Limb (tissue), 2 donors: ENCODE measurements at regions not wholly inside any gene's neighbourhood (a gene's known extent, or its start where the extent isn't known, plus 50 kb on each side); places are given as distances from the start of the nearest gene placed in this dataset.
A peak's percentile ranks its signal among the peaks of the same experiment; 100 is the strongest.

Experiments
- DNase-seq, 2 donors: peaks; one replicate each; pipeline ENCODE4 v3.0.0-alpha.2; 2016; ENCODE audit errors: extremely low spot score in 2 of 2

DNA sequence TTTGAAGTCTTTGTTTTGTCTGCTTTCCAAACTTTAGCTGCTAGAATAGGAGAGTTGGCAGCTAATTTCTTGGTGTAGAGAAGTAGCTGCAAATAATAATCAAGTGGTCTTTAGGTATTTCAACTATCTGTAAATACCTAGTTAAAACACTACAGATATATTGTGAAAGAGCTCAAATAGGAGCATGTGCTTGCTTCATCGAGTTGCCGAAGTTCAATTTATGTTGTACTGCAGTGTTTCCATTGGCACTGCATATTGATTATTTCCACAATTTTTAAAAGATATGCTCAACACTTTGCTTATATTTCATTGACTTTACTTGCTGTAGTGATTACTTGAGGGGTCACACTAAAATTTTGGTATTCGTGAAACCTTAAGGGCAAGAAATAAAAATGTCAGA lies 131.6 kb upstream of the BMP4 start:
- DNase-seq = no peak

DNA sequence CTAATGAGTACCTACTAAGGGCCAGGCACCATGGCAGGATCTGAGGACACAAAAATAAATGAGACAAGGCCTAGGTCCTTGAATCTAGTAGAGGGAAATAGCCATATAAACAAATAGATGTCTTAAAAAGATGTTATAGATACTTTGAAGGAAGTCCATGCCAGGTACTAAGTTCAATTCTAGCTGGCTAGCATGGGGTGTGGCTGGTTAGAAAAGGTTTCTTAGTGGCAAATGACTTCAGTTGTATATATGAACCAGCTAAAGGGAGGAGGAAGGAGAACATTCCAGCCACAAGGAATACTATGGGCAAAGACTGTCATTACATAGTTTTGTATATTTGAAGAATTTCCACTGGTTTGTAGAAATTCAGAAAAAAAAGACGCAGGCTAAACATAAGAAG lies 133.6 kb upstream of the BMP4 start:
- no peak for DNase-seq

DNA sequence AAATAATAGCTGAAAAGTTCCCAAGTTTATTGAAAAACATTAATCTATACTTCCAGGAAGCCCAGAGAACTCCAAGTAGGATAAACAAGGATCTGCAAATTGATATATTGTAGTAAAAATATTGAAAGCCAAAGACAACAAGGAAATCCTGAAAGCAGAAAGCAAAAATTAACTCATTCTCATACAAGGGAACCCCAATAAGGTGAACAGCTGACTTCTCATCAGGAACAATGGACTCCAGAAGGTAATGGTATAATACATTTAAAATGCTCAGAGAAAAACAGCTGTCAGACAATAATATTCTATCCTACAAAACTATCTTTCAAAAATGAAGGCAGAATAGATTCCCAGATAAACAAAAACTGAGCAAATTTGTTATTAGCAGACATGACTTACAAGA lies 138.1 kb upstream of the BMP4 start:
- DNase-seq = no peak

DNA sequence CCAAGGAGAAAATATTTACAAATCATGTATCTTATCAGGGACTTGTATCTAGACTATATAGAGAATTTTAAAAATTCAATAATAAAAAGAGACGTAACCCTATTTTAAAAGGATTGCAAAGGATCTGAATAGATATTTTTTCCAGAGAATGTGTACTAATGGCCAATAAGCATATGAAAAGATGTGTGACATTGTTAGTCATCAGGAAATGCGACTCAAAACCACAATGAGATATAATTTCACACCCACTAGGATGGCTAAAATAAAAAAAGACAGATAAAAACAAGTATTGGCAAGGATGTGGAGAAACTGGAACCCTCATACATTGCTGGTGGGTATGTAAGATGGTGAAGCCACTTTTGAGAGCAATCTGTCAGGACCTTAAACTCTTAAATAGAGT lies 141.9 kb upstream of the BMP4 start:
- no peak for DNase-seq

DNA sequence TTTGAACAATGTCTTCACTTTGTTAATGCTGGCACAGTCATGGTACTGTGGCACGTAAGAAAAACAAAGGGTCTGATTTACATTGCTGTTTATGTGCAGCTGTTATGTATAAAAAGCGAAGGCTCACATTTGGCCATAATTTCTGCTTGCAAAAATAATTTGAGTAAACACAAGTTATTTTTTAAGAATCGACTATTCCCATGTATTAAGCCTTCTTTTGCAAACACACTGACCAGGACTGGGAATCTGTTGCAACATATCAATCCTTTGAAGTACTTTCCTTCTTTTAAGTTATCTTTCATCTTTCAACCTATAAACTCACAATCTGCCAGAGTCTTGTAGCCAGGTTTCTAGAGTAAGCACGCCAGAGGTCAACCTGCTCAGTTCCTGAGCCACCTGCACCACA lies 145.4 kb upstream of the BMP4 start:
- no peak for DNase-seq

DNA sequence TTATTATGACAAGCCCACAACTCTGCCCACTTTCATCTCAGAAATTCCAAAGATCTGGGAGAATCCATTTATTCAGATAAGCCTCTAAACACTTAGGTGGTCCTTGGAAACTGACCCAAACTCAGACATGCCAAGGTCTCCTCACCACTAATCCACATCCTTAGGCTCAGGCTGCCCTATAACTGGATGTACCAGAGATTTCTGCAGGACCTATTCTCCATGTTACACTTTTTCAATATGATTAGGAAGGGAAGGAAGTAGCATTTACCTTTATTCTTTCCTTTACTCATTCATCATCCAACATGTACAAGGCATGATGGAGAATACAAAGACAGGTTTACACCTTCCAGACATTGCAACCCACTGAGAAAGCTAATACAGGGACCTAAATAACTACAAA lies 145.9 kb upstream of the BMP4 start:
- no peak for DNase-seq

DNA sequence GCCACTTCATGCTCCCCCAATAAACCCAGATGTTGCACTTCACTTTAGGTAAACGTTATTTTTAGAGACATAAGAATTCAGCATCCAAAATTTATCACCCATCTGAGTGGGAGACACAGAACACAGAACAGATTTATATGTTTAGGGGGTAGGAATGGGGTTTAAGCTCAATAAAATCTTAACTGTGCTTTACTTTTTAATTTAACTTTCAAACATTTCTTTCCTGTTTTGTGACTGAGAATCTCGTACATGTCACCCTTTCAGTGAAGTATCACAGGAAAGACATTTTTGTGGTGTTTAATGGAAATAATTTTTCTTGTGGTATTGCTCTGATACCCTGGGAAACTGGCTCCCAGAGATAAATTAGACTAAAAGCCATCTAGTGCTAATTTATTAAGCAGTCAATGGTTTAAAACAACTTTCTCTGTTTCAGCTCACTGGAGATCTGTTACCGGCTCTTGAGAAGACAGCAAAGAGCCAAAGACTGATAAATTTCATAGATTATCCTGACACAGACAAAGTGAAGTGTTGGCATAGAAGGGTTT lies 148.0 kb upstream of the BMP4 start:
- no peak for DNase-seq

DNA sequence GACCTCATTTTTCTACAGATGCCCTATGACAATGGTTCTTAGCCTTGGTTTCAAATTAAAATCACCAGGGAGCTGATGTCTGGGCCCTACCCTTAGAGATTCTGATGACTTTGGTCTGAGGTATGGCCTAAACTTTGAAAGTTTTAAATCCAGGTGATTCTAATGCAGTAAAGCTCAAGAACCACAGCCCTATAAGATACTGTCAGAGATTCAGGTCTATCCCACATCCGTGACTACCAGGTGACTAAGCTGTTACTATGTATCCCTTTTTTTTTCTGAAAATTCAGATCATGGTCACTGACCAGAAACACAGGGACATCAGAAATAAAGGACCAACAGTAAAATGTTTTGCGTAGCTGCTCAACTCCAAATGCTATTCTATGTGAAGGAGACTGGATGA lies 148.8 kb upstream of the BMP4 start:
- no peak for DNase-seq

DNA sequence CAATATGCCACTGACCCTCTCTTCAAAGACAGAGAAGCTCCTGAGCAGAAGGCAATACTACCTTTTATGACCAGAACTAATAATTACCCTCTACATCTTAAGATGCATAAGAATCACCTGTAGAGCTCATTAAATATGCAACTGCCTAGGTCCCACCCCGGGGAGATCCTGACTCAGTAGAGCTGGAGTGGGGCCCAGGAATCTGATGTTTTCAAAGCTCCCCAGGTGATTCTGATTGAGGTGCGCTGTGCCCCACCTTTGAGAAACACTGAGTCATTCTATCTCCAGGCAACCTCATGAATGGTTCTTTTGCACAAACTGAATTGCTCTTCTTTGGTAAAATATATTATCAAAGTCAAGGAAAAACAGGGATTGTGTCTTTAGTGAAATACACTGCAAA lies 149.3 kb upstream of the BMP4 start:
- DNase-seq = no peak

DNA sequence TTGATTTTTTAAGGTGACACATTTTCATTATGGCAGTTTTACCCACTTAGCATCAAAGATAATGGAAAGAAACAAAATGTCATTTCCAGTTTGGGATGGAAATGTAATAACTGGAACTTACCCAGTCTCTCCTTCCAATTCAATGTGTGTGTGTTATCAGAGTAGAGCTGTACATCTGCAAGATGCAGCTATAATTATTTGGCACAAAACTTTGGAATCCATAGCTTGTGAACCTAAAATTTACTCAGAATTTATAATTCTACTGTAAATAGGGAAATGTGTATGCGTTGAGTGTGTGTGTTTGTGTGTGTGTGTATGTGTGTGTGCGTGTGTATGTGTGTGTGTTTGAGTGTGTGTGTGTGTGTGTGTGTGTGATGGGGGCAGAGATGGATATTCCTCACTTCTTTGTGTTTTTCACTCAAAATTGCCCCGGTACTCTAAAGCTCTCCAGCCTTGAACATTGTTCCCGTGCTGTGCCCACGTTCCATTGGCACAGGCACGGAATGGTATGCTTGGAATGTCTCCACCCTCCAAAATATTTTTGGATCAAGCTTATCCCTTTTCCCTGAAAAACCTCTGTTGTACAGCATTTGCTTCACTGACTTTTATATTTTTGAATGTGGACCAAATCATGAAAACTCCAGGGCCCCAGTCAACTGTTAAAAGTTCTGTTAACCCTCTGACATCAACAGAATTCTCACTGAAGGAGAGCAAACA lies 150.2 kb upstream of the BMP4 start:
- DNase-seq = peak in 1 of 2 donors; percentile 37

DNA sequence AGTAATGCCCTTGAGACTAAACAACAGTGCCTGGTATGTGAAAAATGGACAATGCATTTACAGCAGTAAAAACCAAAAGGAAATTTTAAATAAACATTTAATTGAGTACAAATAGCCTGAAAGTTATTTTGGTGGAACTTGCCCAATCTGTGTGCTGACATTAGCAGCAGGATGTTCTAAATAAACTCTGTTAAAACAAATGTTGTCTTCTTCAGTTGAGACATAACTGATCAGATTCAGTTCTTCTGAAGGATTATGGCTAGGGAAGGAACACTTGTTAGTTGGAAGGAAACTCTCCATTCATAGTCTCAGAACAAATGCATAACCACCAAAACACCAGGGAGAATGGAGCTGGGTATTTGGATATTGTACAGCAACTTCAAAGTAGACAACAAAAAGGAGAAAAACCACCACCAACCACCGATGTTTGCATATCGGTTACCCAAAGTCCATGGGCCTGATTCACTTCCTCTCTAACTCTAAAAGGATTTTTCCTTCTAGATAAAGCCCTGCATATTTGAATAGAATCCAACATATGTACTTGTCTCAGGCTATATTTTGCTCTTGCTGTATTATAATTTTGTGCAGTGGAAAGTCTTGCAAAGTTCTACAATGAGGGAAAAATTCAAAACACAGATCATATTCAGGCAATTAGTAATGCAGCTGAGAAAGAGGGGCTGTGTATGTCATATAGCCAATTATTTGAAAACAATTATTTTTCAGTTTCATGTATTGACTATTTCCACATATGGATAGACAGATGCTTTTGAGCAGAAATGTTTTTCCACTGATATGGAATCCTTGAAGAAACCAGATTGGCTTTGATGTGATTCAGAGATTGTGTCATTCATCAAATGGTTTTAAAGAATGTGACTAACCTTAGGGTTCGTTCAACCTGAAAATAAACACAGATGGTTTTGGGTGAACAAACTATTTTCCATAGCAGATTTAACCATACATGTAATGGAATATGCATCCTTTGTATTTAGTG lies 152.2 kb upstream of the BMP4 start:
- DNase-seq = no peak

DNA sequence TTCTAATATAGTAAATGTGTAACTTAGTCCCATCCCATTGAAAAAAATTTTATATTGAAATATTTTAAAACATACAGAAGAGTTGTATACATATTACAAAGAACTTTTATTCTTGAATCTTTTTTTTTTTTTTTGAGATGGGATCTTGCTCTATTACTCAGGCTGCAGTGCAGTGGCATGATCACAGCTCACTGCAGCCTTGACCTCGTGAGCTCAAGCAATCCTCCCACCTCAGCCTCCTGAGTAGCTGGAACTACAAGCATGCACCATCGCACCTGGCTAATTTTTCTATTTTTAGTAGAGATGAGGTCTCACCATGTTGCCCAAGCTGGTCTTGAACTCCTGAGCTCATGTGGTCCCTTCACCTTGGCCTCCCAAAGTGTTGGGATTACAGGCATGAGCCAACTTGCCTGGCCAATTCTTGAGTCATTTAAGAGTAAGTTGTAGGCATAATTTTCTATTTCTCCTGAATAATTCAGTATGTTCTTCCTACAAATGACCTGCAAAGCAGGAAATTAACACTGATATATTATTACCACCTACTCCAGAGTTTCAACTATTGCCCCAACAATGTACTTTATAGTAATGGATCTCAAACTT lies 153.0 kb upstream of the BMP4 start:
- DNase-seq = no peak

DNA sequence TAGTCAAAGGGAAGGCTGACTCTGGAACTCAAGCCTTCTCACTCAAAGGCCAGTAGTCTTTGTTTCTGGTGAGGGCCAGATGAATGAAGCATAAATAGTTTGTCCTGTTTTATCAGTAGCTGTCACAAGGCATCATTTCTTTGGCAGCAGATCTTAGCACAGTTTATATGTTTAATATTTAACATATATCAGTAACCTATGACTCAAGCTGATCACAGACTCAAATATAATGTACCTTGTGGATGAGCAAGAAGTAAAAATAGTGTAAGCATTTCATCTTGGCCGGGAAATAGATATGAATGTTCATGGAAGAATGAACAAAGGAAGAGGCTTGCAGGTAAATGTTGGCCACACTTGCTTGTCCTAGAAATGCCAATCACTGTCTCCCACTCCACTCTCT lies 158.3 kb upstream of the BMP4 start:
- DNase-seq = no peak

DNA sequence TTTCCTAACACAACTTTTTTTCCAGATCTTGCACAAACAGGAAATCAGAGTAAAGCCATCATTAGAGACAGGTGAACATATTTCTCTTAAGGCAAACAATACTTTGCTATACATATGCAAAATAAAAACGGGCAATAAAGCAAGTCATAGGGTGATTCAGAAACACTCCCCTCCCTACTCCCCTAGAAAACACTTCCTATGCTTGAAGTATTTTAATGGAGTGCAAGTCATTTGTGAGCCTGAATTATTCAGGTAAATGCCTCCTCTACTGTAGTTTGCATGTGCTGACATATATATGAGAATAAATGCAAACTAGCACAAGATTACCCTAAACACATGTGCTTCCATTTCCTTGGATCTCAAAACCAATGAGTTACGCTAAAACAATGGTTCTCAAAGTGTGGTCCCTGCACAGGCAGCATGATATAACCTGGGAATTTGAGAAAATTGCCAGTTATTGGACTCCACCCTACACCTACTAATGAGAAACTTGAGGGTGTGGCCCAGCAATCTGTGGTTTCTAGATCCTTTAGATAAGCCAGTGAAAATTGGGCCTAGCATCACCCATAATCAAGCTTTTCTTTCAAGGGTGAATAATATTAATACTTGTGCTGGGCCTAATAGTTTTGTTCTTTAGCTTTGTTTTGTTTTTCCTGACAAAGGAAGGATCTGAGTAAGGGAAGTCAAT lies 159.7 kb upstream of the BMP4 start:
- no peak for DNase-seq

DNA sequence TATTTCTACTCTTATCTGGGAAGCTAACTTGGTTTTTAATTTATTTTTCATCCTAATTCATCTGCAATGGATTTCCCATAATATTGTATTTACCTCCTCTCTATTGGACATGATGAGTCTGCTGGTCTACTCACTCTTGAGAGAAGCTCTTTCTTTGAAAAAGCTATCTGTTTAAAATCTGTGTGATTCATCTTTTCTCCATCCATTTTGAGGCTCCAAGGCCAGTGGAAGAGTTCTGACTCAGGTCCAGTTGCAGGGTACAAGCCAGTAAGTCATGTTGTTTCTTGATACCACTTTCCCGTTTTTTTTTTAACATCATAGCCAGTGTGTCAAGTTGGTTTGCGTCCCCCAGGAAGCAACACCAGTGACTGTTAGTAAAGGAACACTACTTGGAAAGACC lies 160.3 kb upstream of the BMP4 start:
- DNase-seq = no peak

DNA sequence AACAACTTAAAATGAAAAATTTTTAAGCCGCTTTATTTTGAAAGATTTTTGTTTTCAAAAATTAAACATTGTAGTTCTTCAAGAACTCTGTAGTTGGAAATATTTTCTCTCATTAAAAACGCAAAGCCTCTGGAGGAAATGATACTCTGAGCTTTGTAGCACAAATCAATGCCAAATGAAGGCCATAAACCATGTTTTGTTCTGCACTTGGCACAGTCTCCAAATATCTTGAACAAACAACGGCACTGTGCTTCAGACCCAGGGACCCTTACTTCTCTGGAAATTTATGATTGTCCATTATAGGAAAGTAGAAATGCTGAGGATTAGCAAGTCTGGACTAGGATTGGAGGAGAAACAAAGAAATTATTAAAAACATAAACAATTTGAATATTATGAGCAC lies 160.8 kb upstream of the BMP4 start:
- no peak for DNase-seq

DNA sequence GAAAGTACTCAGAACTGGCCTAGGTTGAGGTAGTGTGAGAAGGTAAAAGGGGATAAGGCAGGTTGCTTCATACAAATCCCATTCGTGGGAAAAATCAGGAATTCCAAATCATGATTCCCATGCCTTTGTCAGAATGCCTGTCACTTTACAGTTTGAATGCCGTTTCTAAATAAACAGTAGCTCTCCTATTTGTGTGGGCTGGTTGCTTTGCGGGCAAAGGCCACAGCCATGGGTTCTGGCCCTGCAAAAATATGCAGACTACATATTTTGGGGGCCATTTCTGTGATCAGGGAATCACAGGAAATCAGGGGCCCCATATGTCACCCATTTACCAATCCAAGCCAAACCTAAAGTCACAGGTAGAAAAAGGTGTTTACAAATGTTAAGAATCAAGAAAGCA lies 161.3 kb upstream of the BMP4 start:
- no peak for DNase-seq

DNA sequence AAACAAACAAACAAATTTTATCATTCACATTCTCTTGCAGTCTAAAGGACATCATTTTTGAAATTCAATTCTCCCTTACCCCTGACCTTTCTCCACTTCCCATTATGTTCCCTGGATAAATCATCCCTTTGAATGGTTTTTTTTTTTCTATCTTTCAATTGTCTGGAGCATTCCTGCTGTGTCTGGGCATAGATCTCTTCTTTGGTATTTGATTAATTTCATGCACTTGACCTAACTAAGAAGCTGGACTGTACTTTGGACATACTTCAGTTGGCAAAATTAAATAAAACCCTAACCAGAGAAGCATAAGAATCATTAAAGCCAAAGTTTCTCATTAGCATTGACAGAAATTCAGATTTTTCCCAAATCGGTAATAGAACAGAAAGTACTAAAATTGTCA lies 163.6 kb upstream of the BMP4 start:
- no peak for DNase-seq

DNA sequence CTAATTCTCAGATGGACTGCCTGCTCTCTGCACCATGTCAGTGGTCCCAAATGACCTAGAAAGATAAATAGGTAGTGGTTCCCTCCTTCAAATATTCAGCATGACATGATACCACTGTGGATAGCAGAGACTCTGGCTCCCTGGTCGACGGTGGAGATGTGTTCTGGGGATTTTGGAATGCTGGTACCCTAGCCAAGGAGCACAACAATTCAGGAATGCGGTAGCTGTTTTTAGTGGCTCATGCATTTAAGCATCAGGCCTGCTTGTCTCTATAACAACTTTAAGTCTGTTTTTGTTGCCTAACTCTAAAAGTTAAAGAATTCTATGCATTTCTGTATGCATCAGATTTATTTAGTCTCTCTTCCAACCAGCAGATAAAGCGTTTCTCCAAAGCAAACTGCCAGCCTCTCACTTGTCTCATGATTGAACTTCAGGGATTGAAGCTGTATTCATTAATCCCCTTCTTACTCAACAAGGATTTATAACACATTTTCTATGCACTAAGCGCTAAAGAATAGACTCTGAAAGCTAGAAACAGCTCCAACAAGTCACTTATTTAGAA lies 164.9 kb upstream of the BMP4 start:
- no peak for DNase-seq

DNA sequence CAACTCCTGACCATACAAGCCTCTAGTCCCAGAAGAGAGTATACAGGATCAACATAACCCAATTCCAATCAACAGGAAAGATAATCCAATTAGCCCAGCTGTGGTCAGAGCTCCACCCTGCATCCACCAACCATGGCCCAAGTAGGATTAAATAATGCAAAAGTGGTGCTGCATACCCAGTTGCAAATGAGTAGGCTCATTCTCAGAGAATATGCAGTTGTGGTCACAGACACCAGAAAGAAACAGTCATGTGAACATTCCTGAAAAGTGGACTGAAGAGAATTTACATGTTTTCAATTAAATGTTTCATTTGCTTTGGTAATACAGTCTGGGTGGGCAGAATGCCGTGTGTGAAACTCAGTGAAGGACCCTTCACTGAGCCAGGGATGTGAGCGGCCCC lies 167.2 kb upstream of the BMP4 start:
- DNase-seq = no peak

DNA sequence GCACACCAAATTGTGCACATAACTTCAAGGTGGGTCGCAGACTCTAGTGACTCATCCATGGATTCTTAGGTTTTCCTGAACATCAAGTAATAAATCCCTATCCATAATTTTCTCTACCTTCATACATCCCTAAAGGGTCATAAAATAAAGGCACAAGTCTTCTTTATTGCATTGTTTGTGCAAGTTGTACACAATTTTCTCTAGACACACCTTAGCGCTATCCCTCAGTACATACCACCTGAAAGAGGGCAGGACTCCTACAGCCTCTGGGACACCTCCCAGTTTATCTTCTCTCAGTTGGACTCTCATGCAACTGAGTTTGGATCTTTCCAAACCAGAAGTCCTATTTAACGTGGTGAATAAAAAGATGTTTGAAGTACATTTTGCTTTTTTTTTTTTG lies 168.5 kb upstream of the BMP4 start:
- DNase-seq = no peak
